ENCODE measurements at regions not wholly inside any gene's neighbourhood (a gene's known extent, or its start where the extent isn't known, plus 50 kb on each side); places are given as distances from the start of the nearest gene placed in this dataset.
A peak's percentile ranks its signal among the peaks of the same experiment; 100 is the strongest.

DNA sequence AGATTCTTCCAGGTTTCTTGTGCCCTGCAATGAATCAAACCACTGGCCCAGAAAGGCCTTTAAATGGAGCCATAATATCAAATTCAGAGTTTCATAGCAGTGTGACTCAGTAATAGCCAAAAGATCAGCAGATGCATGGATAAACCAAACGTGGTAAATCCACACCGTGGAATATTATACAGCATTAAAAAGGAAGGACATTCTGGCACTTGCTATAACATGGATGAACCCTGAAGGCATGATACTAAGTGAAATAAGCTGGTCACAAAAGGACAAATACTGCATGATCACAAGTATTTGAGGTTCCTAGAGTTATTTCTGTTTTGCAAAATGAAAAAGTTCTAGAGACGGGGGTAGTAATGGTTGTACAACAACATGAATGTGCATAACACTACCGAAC lies 140.1 kb downstream of the TOMM20 start:
- Histone ChIP-seq H3K9me3 (ENCODE audit: control insufficient read depth, insufficient read depth, low read depth, low read length) (peaks cover 3% of the 10 kb centered on the region; the same call in 1 of the 2 replicates), H3K27ac (ENCODE audit: low read length) (peak overlapping the region; percentile 100), H3K4me1 (ENCODE audit: control insufficient read depth, insufficient read depth, low read length) (peaks cover 45% of the 10 kb centered on the region), H3K4me3 (ENCODE audit: low read depth in 2 of 2, low read length in 2 of 2) (no peak overlapping the region), H3K36me3 (ENCODE audit: control insufficient read depth, insufficient read depth, low read length) (no peaks in the 10 kb centered on the region), H3K27me3 (ENCODE audit: control insufficient read depth, insufficient read depth, low read length) (no peaks in the 10 kb centered on the region)
- ChIA-PET POLR2A (interaction anchor here (1.5 kb wide), 1 partner anchor 13 kb away, joined by 4 read pairs; no protein-coding TSS in a partner anchor), CTCF (no interaction called here)
- ATAC-seq = no peak
- intact Hi-C loops (cut with micrococcal nuclease; ENCODE audit: unreplicated experiment) (no loop called here), in situ Hi-C loops (cut with HindIII; ENCODE audit: low pct_unique_long_range_greater_than_20kb, low sequenced_read_pairs) (loop anchor here (25.0 kb wide), 1 partner anchor 251 kb away; no protein-coding TSS in a partner anchor)
- no TSS peak for BruUV-seq (replicated peaks)
- DNase-seq (ENCODE audit: low read depth, low spot score) = no peak
- TF ChIP-seq TCF7L2 (IDR thresholded peaks at IDR 0.05; ENCODE audit: low read depth, low read length) (no peak), CTCF (IDR thresholded peaks at IDR 0.05) (no peak), REST (IDR thresholded peaks at IDR 0.05; ENCODE audit: insufficient read depth in 1 of 2, low read depth in 2 of 2, low read length in 1 of 2) (no peak), POLR2AphosphoS5 (IDR thresholded peaks at IDR 0.05; ENCODE audit: low read depth, low read length) (no peak), SIN3A (IDR thresholded peaks at IDR 0.05; ENCODE audit: borderline replicate concordance, insufficient read depth, low read depth, low read length) (no peak)

GRCh38 chr1:234988155-234988517 lies 140.5 kb downstream of the TOMM20 start:
- Histone ChIP-seq H3K4me1 (ENCODE audit: control insufficient read depth, insufficient read depth, low read length) (peaks cover 48% of the 10 kb centered on the region), H3K27me3 (ENCODE audit: control insufficient read depth, insufficient read depth, low read length) (no peaks in the 10 kb centered on the region), H3K4me3 (ENCODE audit: low read depth in 2 of 2, low read length in 2 of 2) (no peak overlapping the region), H3K9me3 (ENCODE audit: control insufficient read depth, insufficient read depth, low read depth, low read length) (peaks cover 3% of the 10 kb centered on the region; the same call in 1 of the 2 replicates), H3K36me3 (ENCODE audit: control insufficient read depth, insufficient read depth, low read length) (no peaks in the 10 kb centered on the region), H3K27ac (ENCODE audit: low read length) (peak overlapping the region; percentile 100)
- no peak for TF ChIP-seq REST (IDR thresholded peaks at IDR 0.05; ENCODE audit: insufficient read depth in 1 of 2, low read depth in 2 of 2, low read length in 1 of 2)
- no peak for TF ChIP-seq TCF7L2 (IDR thresholded peaks at IDR 0.05; ENCODE audit: low read depth, low read length)
- no peak for TF ChIP-seq CTCF (IDR thresholded peaks at IDR 0.05)
- no peak for TF ChIP-seq SIN3A (IDR thresholded peaks at IDR 0.05; ENCODE audit: borderline replicate concordance, insufficient read depth, low read depth, low read length)
- TF ChIP-seq POLR2AphosphoS5 (IDR thresholded peaks at IDR 0.05; ENCODE audit: low read depth, low read length) = no peak
- DNase-seq (ENCODE audit: low read depth, low spot score) (no peak), ATAC-seq (no peak)
- in situ Hi-C loops (cut with HindIII; ENCODE audit: low pct_unique_long_range_greater_than_20kb, low sequenced_read_pairs) (loop anchor here (25.0 kb wide), 1 partner anchor 251 kb away; no protein-coding TSS in a partner anchor), intact Hi-C loops (cut with micrococcal nuclease; ENCODE audit: unreplicated experiment) (no loop called here)
- POLR2A ChIA-PET = no interaction called here
- CTCF ChIA-PET = no interaction called here
- no TSS peak for BruUV-seq (replicated peaks)

All from Panc1 (cell line).